ENCODE measurements at regions not wholly inside any gene's neighbourhood (a gene's known extent, or its start where the extent isn't known, plus 50 kb on each side); places are given as distances from the start of the nearest gene placed in this dataset.

- no peaks in the 10 kb centered on the region for H3K36me3 Mint-ChIP-seq (ENCODE audit: insufficient read depth in 1 of 3, low read depth in 3 of 3)
- Histone ChIP-seq H3K9ac (ENCODE audit: extremely low read depth, insufficient read length, low read length) (no peak overlapping the region), H2AK5ac (ENCODE audit: insufficient read length, low read length) (no peak overlapping the region), H3K23ac (ENCODE audit: insufficient read length, low read depth, low read length) (no peak overlapping the region), H3K4me2 (ENCODE audit: insufficient read depth, insufficient read length, low read length) (no peak overlapping the region), H3K79me2 (ENCODE audit: insufficient read depth, low read length) (no peaks in the 10 kb centered on the region), H4K20me1 (ENCODE audit: control insufficient read depth, insufficient read depth, insufficient read length) (no peaks in the 10 kb centered on the region), H2AFZ (ENCODE audit: low read length) (no peak overlapping the region), H3K9me3 (ENCODE audit: control insufficient read depth, low read depth, low read length) (no peaks in the 10 kb centered on the region), H3K4ac (ENCODE audit: low read depth, low read length) (no peak overlapping the region), H2BK120ac (ENCODE audit: low read depth, low read length, poor library complexity, severe bottlenecking) (no peak overlapping the region), H3K14ac (ENCODE audit: insufficient read depth, low read length) (no peak overlapping the region), H2BK20ac (ENCODE audit: low read depth, low read length, poor library complexity, severe bottlenecking) (no peak overlapping the region), H2BK12ac (ENCODE audit: insufficient read length, low read depth, low read length) (no peak overlapping the region), H2BK5ac (ENCODE audit: insufficient read length, low read length) (no peak overlapping the region), H4K91ac (ENCODE audit: insufficient read length, low read depth, low read length) (no peak overlapping the region), H2BK15ac (ENCODE audit: low read depth, low read length) (no peak overlapping the region; the same call in 1 of the 2 replicates), H3K18ac (ENCODE audit: insufficient read length, low read depth, low read length) (no peak overlapping the region), H4K8ac (replicated peaks; ENCODE audit: insufficient read length, low read depth, low read length) (no peak overlapping the region), H4K5ac (ENCODE audit: insufficient read length, low read depth, low read length) (no peak overlapping the region), H3T11ph (ENCODE audit: low read length) (no peak overlapping the region), H3K27me3 (ENCODE audit: insufficient read depth, low read length) (no peaks in the 10 kb centered on the region), H3K23me2 (ENCODE audit: insufficient read length, low read depth, low read length, poor library complexity, severe bottlenecking) (no peaks in the 10 kb centered on the region), H3K27ac (ENCODE audit: insufficient read length, low read depth, low read length) (no peak overlapping the region), H3K79me1 (ENCODE audit: insufficient read depth, low read depth, low read length, poor library complexity, severe bottlenecking) (no peaks in the 10 kb centered on the region), H3K56ac (ENCODE audit: insufficient read length, low read depth, low read length) (no peak overlapping the region), H3K4me1 (ENCODE audit: insufficient read depth, low read length) (no peaks in the 10 kb centered on the region)
- H3K27ac Mint-ChIP-seq, result no peak overlapping the region
- H3K4me1 Mint-ChIP-seq, result no peaks in the 10 kb centered on the region
- H3K27me3 Mint-ChIP-seq (ENCODE audit: low read depth), result peaks cover 2% of the 10 kb centered on the region; the same call in 1 of the 2 replicates
- DNase-seq, result no peak
- H3K4me3 Mint-ChIP-seq, result no peak overlapping the region
- H3K9me3 Mint-ChIP-seq, result no peaks in the 10 kb centered on the region
- TF ChIP-seq CTCF (conservative IDR thresholded peaks at IDR 0.05), result no peak
- no CpG with 5 or more reads among the region's 1 CpG for WGBS (ENCODE audit: extremely low coverage, insufficient read length, low lambda C conversion rate)
Observed at GRCh38 chr7:96612034-96612433, 97.6 kb downstream of the SEM1 start.
